ENCODE measurements at regions not wholly inside any gene's neighbourhood (a gene's known extent, or its start where the extent isn't known, plus 50 kb on each side); places are given as distances from the start of the nearest gene placed in this dataset.

DNA sequence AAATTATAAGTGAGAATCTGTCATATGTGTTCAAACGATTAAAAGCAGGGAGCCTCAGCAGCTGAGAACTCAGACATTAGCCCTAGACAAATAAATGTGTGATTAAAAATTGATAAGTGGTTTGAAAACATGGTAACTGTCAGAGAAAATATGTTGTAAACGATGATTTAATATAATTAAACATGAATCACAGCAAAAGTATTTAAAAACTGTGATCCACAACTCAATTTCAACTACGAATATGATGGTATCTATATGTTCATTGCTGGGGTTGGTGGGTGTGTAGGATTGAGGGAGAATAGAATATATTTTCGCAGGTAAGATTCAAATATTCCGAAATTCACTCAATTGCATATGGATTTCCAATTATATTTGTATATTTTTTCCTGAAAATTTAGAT, 302.2 kb upstream of the CNTN3 start:
- Histone ChIP-seq H3K9me3 (no peaks in the 10 kb centered on the region), H4K20me1 (ENCODE audit: insufficient read depth) (no peaks in the 10 kb centered on the region), H3K79me2 (ENCODE audit: insufficient read depth) (no peaks in the 10 kb centered on the region), H3K27me3 (ENCODE audit: insufficient read depth) (no peaks in the 10 kb centered on the region), H3K9me2 (no peaks in the 10 kb centered on the region), H3K4me2 (no peak overlapping the region), H3K4me3 (ENCODE audit: low read depth in 2 of 2, low read length in 1 of 2) (no peak overlapping the region), H3K27ac (ENCODE audit: low read depth in 2 of 2, low read length in 1 of 2) (no peak overlapping the region), H3K36me3 (replicated peaks in 1 of 2; ENCODE audit: control insufficient read depth in 1 of 2, insufficient read depth in 2 of 2, low read length in 1 of 2) (no peaks in the 10 kb centered on the region), H3K4me1 (ENCODE audit: control insufficient read depth in 1 of 2, insufficient read depth in 2 of 2, low read depth in 1 of 2, low read length in 1 of 2) (no peaks in the 10 kb centered on the region), H3K9ac (no peak overlapping the region), H3F3A (replicated peaks; ENCODE audit: insufficient read depth) (no peaks in the 10 kb centered on the region), H2AFZ (ENCODE audit: low read depth) (no peak overlapping the region)
- ChIA-PET POLR2A (no interaction called here), CTCF (no interaction called here)
- 12% methylated on average over 5 of the region's 5 CpGs for WGBS (ENCODE audit: low lambda C conversion rate)
- TF ChIP-seq YY1 (IDR thresholded peaks at IDR 0.05; ENCODE audit: low read depth) (no peak), NFIC (IDR thresholded peaks at IDR 0.05; ENCODE audit: borderline replicate concordance) (no peak), EP300 (IDR thresholded peaks at IDR 0.05; ENCODE audit: borderline replicate concordance in 1 of 2, low read depth in 1 of 2, low read length in 1 of 2) (no peak), FOXJ3 (CRISPR knock-in tag; IDR thresholded peaks at IDR 0.05) (no peak), EZH2phosphoT487 (IDR thresholded peaks at IDR 0.05; ENCODE audit: borderline replicate concordance, low read depth) (no peak), TCF12 (IDR thresholded peaks at IDR 0.05) (no peak), PBX3 (IDR thresholded peaks at IDR 0.05) (no peak), MEF2A (IDR thresholded peaks at IDR 0.05; ENCODE audit: borderline replicate concordance, low read depth) (no peak), REST (IDR thresholded peaks at IDR 0.05; ENCODE audit: low read depth, low read length) (no peak), RFX5 (IDR thresholded peaks at IDR 0.05; ENCODE audit: low read length) (no peak), CHD2 (IDR thresholded peaks at IDR 0.05; ENCODE audit: low read length, partially characterized antibody) (no peak), ELF1 (IDR thresholded peaks at IDR 0.05) (no peak)
- TF ChIP-seq, protein P1, sequence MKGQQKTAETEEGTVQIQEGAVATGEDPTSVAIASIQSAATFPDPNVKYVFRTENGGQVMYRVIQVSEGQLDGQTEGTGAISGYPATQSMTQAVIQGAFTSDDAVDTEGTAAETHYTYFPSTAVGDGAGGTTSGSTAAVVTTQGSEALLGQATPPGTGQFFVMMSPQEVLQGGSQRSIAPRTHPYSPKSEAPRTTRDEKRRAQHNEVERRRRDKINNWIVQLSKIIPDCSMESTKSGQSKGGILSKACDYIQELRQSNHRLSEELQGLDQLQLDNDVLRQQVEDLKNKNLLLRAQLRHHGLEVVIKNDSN (IDR thresholded peaks at IDR 0.05; ENCODE audit: borderline replicate concordance, low read depth), result no peak
- TF ChIP-seq, protein P2, sequence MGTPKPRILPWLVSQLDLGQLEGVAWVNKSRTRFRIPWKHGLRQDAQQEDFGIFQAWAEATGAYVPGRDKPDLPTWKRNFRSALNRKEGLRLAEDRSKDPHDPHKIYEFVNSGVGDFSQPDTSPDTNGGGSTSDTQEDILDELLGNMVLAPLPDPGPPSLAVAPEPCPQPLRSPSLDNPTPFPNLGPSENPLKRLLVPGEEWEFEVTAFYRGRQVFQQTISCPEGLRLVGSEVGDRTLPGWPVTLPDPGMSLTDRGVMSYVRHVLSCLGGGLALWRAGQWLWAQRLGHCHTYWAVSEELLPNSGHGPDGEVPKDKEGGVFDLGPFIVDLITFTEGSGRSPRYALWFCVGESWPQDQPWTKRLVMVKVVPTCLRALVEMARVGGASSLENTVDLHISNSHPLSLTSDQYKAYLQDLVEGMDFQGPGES (IDR thresholded peaks at IDR 0.05; ENCODE audit: low read depth, low read length), result no peak
- no peak for DNase-seq

All from SK-N-SH (cell line).